ENCODE measurements at regions not wholly inside any gene's neighbourhood (a gene's known extent, or its start where the extent isn't known, plus 50 kb on each side); places are given as distances from the start of the nearest gene placed in this dataset.
"Not testable (repeated sequence)": the region's sequence is repeated elsewhere in the genome, so short reads cannot be mapped to it uniquely, and the experiment has no call there.

DNA sequence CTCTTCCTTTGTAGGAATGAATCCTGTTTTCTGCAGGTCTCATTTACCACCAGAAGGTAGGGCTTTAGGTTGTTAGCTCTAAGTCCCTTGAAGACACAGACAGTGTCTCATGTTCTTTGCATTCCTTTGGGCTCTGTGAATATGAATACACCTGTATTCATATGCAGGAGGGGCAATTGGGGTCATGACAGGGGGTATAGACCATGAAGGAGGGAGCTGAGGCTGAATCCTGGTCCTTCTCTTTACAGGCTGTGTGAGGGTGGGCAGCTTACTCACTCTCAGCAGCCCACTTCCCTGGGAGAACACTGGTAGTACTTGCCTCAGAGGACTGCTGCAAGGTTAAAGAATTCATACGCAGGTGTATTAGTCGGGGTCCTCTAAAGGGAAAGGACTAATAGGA, 267.2 kb upstream of the MGMT start:
- DNase-seq, result no peak

DNA sequence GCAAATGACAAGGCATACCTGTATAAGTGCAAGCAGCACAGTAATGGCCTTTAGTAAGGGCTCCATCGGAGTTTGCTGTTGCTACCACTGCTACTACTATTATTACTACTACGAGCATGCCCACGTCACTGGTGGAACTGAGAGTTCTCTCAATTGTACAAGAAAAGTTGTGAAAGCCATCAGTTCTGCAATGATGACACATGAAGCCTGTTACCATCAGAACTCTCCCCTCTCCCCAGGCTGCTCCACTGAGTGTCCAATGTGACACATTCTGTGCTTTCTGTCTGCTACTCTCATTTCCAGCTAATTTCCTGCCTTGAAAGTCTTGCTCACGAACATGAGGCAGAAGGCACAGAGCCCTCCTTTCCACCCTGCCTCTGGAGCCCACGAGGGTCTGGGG, 263.2 kb upstream of the MGMT start:
- DNase-seq, result no peak

DNA sequence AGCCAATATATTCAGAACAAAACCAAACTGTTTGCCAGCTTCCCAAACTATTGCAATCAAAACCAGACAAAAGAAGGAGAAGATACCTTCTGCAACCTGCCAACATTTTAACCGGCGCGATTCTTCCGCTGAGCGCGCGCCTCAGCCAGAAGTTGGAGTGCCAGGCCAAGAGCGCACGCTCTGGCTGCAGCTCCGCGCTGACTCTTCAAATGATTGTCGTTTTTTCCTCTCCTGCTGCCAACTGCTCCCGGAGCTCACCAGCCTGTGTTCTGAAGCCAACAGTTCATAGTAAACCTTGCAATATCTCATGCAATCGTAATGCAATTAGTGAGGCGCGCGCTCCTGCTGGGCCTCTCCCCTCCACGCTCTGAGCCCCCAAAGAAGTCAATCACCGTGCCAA, 259.7 kb upstream of the MGMT start:
- no peak for DNase-seq

GRCh38 chr10:129210876-129211275, 256.2 kb upstream of the MGMT start:
- DNase-seq, result no peak

GRCh38 chr10:129213256-129213655, 253.8 kb upstream of the MGMT start:
- DNase-seq, result no peak

DNA sequence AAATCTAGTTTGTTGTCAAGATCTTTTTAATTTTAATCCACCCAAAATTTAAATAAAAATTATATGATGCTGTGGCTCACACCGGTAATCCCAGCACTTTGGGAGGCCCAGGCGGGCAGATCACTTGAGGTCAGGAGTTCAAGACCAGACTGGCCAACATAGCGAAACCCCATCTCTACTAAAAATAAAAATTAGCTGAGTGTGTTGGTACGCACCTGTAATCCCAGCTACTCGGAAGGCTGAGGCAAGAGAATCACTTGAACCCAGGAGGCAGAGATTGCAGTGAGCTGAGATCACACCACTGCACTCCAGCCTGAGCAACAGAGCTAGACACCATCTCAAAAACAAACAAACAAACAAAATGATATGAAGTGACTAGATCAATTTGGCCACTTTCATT, 253.0 kb upstream of the MGMT start:
- not testable (repeated sequence) for DNase-seq

DNA sequence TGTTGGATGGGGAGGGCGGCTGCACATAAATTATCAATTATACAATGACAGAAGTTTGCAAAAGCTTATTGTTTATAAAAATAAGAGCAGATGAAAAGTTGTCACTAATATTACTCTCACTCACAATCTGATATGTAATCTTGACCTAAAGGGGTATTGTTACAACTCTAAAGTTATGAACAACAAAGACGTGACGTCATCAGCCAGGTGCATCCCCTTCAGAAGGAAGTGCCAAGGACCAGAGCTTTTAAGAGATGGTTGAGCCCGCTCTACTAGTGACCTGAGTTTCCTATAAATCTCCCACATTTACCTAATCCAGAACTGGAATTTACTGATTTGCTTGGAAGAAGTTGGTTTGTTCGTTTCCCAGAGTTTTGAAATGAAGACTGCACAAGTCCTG, 247.7 kb upstream of the MGMT start:
- DNase-seq, result no peak

GRCh38 chr10:129222436-129222835, 244.6 kb upstream of the MGMT start:
- no peak for DNase-seq

GRCh38 chr10:129223363-129223762, 243.7 kb upstream of the MGMT start:
- no peak for DNase-seq

DNA sequence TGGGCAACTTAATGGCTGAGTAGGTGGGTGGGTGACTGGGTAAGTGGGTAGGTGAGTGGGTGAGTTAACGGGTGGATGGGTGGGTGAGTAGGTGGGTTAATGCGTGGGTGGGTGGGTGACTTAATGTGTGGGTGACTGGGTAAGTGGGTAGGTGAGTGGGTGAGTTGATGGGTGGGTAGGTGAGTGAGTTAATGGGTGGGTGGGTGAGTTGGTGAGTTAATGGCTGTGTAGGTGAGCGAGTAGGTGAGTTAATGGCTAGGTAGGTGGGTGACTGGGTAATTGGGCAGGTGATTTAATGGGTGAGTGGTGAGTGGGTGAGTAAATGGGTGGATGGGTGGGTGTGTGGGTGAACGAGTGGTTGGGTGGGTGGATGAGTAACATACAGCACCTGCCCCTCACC, 243.0 kb upstream of the MGMT start:
- no peak for DNase-seq

DNA sequence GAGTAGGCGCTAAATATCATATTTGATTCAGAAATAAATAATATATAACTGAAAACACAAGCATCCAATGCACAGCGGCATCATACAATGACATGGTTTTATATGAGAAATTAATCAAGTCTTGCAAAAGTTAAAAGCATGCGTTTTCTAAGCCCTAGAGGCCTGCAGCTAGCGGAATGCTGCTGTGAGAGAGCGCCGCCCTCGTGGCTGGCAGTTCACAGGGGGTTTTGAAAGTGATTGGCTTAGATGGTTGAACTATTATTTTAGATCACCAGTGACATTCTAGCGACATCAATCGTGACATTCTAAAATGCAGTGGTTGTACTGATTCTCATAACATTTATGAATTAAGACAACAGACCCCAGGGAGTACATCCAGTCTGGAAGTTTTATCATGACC, 235.2 kb upstream of the MGMT start:
- DNase-seq, result no peak

DNA sequence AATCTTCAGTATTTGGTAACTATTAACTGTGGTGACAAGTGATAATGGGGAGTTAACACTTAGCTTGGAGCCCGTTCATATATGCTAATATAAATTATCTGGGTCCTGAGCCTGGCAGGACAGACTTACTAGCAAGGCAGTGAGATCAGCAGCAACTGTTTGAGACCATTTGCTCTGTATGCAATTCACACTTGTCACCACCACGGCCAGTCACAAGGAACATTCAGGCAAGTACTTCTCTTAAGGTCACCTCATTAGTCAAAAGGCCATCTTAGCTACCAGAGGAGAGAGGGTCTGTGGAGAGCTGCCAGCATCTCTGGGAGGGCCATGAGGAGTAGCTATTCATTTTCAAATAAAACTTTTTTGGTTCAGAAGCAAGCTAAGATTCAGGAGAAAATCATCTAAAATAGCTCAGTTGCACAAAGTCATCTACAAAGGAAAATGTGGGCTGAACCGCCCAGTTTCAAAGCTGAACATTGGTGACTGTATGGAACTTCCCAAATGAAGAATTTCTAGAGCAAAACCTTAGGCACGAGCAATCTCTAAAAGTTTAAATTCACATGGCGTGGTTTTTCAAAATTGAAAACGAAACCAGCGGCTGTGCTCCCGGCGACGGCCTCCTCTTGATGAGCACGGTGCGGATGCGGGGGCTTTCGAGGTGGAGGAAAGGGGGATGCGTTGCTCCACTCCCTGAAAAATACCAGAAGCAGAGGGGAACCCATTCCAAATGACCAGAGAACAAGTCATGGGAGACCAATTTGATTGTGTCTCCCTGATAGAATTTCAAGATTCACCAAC, 233.5 kb upstream of the MGMT start:
- no peak for DNase-seq

DNA sequence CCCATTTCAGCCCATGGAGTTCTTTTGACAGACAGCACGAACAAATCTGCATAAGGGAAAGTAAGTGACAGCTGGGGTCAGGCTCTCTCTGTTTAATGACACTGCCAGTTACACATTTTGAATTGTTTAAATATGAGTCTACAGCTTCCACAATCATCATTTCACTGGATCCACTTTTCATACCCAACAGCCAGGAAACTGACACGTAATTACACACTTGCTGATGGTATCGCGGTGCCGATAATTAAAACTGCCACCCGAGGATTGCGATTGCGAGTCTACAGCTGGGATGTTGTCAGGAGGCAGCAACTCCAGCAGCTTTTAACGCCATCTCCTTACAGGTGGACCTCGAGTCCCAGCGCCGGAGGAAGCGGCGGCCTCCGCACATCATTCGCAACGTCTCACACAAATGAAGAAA, 230.8 kb upstream of the MGMT start:
- DNase-seq, result no peak

DNA sequence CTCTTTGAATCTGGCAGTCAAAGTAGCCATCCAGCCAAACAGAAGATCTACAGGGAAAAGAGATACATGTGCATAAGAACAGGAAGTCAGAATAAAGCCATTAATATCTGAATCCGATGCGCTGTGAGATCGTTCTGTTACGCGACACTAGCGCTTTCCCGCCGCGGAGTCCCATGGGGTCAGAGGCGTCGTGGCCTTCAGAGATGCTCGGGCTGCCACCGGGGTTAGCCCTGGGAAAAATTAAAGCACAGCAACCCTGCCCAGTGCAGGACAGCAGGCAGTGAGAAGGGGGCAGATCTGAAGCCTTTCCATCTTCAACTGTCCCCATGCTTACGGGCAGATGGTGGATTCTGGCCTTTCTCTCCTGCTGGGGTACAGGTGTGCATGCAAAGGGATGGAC, 225.6 kb upstream of the MGMT start:
- DNase-seq, result no peak

GRCh38 chr10:129244298-129244697, 222.7 kb upstream of the MGMT start:
- no peak for DNase-seq

GRCh38 chr10:129244757-129245156, 222.3 kb upstream of the MGMT start:
- no peak for DNase-seq

- no peak for DNase-seq
Measured at GRCh38 chr10:129253161-129253864, 213.7 kb upstream of the MGMT start.

GRCh38 chr10:129253865-129254179, 213.2 kb upstream of the MGMT start:
- no peak for DNase-seq

- DNase-seq, result no peak
Measured at GRCh38 chr10:129258283-129258923, 208.6 kb upstream of the MGMT start.

DNA sequence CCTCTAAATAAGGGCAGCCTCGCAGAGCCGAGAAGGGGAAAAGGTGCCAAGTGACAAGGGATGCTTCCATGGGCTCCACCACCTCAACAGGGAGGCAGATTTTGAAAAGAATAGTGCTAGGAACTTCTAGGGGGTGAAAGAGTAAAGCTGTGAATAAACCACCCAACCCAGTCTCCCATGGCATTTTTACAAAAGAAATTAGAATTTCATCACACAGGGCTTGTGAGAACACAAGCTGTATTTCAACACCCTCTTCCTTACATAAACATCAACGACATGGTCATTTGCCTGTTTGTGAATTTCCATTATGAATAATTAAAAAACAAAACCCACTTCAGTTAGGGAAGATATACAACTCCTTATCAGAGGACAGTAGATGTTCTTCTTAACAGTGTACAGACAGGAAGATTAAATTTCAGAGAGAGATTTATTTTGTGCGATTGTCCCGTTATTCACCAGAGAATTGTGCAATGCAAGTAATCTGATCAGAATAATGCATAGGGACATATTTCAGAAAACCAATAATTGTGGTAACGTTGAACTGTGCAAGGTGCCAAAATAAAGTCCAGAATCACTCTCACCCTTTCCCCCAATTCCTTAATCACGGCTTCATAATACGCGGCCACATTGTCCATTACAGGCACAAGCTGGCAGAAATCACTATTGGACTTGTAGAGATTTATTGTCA, 207.8 kb upstream of the MGMT start:
- DNase-seq, result no peak

GRCh38 chr10:129272176-129272575, 194.9 kb upstream of the MGMT start:
- DNase-seq, result no peak

DNA sequence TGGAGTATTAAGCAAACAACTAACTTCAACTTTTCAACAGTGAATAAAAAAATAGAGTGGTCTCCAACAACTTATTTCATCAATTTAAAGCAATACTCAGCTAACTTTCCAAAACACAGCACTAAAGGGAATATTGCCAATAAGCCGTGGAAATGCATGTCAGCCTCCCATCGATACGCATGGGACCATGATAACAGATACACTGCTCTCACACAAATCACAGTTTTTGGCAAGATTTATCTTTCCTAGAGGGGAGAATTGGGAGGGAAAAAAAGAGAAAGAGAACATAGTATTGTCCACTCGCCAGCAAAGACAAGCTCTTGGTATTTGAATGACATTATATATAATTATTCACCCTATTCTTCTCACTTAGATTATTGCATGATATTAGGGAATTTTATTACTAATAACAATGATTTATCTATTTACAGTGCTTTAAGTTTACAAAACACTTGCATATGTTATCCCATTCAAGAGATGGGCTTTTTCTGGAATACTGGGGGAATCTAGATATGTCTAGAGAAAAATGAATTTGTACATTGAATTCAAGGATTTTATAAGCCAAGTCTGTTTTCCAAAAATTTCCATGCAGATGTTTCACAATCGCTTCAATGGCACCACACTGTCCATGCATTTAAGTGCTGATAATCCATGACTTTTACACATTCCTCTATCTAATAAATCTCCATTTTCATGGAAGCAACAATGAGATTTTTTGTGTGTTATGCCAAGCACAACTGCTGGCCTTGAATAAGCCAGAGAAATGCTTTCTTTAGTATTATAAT, 194.0 kb upstream of the MGMT start:
- no peak for DNase-seq

DNA sequence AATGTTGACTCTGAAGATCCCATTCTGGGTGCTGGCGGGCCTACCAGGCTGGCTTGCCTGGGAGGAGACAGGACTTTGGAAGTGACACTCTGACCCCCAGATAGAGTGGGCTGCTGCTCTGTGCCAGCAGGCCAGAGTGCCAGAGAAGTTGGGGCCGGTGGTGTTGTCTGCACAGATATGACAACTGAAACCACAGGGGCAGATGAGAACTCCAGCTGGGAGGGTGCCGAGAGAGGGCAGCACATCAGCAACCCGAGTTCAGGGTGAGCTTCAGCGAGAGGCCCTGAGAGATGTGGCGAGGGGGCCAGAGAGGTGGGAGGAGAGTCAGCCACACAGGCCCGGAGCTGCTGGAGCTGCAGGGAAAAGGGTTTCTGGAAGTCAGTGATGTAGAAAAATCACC, 193.2 kb upstream of the MGMT start:
- no peak for DNase-seq

Measured in NCI-H2107 (cell line).